Mucosa of descending colon (tissue), 3 donors: ENCODE measurements at regions not wholly inside any gene's neighbourhood (a gene's known extent, or its start where the extent isn't known, plus 50 kb on each side); places are given as distances from the start of the nearest gene placed in this dataset.

ENCODE experiments used
- ATAC-seq: fragments of 200-7000 bp; cut with Tn5 transposase; one replicate; pipeline ENCODE4 v1.9.1; 2020; ENCODE audit warnings: mild to moderate bottlenecking, moderate library complexity
- DNase-seq, 3 donors: peaks; one replicate each; pipeline ENCODE4 v3.0.0-alpha.2; 2020
- H3K36me3 ChIP-seq: fragments of 200-600 bp; one replicate; pipeline ENCODE4 v1.8.0; 2021; ENCODE audit warnings: low read depth, mild to moderate bottlenecking
- H3K4me1 ChIP-seq: fragments of 200-600 bp; one replicate; pipeline ENCODE4 v1.8.0; 2021; ENCODE audit warnings: low read depth, mild to moderate bottlenecking
- H3K4me3 ChIP-seq: fragments of 200-600 bp; one replicate; pipeline ENCODE4 v1.8.0; 2021; ENCODE audit warnings: mild to moderate bottlenecking
- H3K9me3 ChIP-seq: fragments of 200-600 bp; one replicate; pipeline ENCODE4 v1.8.0; 2021; ENCODE audit warnings: mild to moderate bottlenecking
- CTCF ChIP-seq: fragments of 200-600 bp; IDR thresholded peaks from one replicate; pipeline ENCODE4 v1.8.0; 2022; ENCODE audit warnings: antibody characterized with exemption, mild to moderate bottlenecking
- intact Hi-C, 2 donors: fragments of 100-400 bp; cut with DNase I in 1 of 2; cut with micrococcal nuclease in 1 of 2; formaldehyde crosslinking; loops; one replicate each; pipeline versions ENCODE4 v1.11.0 to v1.11.1; 2022; cut with DNase I, micrococcal nuclease
- donor health status: DM: no; HTN: no; CAD: no; lungs with moderate emphysema.
- donor health status: DM: no; HTN: no; CAD: no.
- donor health status: DM: no; HTN: yes; CAD: no.

GRCh38 chr2:123043458-123043857, 981.6 kb upstream of the CNTNAP5 start:
- Histone ChIP-seq H3K9me3 (no peaks in the 10 kb centered on the region), H3K4me1 (no peaks in the 10 kb centered on the region), H3K36me3 (no peaks in the 10 kb centered on the region), H3K4me3 (no peak overlapping the region)
- ATAC-seq, result no peak
- TF ChIP-seq CTCF, result no peak
- intact Hi-C loops, result no loop called here
- no peak for DNase-seq

GRCh38 chr2:123045713-123046112, 979.4 kb upstream of the CNTNAP5 start:
- TF ChIP-seq CTCF, result no peak
- no peak for ATAC-seq
- no peak for DNase-seq
- no peaks in the 10 kb centered on the region for H3K4me1 ChIP-seq
- no peaks in the 10 kb centered on the region for H3K36me3 ChIP-seq
- no peaks in the 10 kb centered on the region for H3K9me3 ChIP-seq
- intact Hi-C loops, result no loop called here
- no peak overlapping the region for H3K4me3 ChIP-seq

GRCh38 chr2:123047186-123047585, 977.9 kb upstream of the CNTNAP5 start:
- no peaks in the 10 kb centered on the region for H3K9me3 ChIP-seq
- H3K36me3 ChIP-seq, result no peaks in the 10 kb centered on the region
- ATAC-seq (no peak), DNase-seq (no peak)
- TF ChIP-seq CTCF, result no peak
- H3K4me1 ChIP-seq, result no peaks in the 10 kb centered on the region
- no peak overlapping the region for H3K4me3 ChIP-seq
- intact Hi-C loops, result no loop called here

- no peaks in the 10 kb centered on the region for H3K4me1 ChIP-seq
- no peak for DNase-seq
- intact Hi-C loops, result no loop called here
- H3K36me3 ChIP-seq, result no peaks in the 10 kb centered on the region
- TF ChIP-seq CTCF, result no peak
- H3K4me3 ChIP-seq, result no peak overlapping the region
- H3K9me3 ChIP-seq, result peaks cover under 1% of the 10 kb centered on the region
- no peak for ATAC-seq
Observed at GRCh38 chr2:123051136-123051535, 974.0 kb upstream of the CNTNAP5 start.

- no peak for TF ChIP-seq CTCF
- intact Hi-C loops, result no loop called here
Observed at GRCh38 chr2:123061534-123061933, 963.6 kb upstream of the CNTNAP5 start.

GRCh38 chr2:123073371-123073770, 951.7 kb upstream of the CNTNAP5 start:
- no peak for ATAC-seq
- intact Hi-C loops, result no loop called here
- no peaks in the 10 kb centered on the region for H3K9me3 ChIP-seq
- no peak overlapping the region for H3K4me3 ChIP-seq
- no peaks in the 10 kb centered on the region for H3K36me3 ChIP-seq
- no peak for DNase-seq
- H3K4me1 ChIP-seq, result no peaks in the 10 kb centered on the region
- TF ChIP-seq CTCF, result no peak

More at GRCh38 chr2:123061534-123061933, 963.6 kb upstream of the CNTNAP5 start:
- no peaks in the 10 kb centered on the region for H3K36me3 ChIP-seq
- no peak for ATAC-seq
- peaks cover 5% of the 10 kb centered on the region for H3K9me3 ChIP-seq
- H3K4me1 ChIP-seq, result no peaks in the 10 kb centered on the region
- no peak for DNase-seq
- no peak overlapping the region for H3K4me3 ChIP-seq
